ENCODE measurements at regions not wholly inside any gene's neighbourhood (a gene's known extent, or its start where the extent isn't known, plus 50 kb on each side); places are given as distances from the start of the nearest gene placed in this dataset.

DNA sequence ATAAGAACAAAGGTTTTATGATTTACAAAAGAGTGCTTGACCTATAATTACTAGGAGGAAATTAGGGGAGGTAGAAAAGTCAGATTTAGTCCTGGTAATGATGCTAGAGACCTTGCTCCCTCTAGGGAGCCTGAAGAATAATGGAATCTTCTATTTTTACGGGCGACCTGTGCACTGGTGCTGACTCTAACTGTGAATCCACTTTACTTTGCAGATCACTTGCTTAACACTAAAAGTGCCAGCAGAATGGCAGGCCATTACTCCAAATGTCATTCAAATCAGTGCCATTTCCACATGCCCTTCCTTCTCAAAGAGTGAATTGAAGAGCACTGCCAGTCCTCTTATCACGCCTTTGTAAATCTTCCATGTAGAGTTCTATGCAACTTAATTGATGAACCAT lies 359.4 kb upstream of the ARRDC3 start:
- no peak for TF ChIP-seq EZH2phosphoT487 (IDR thresholded peaks at IDR 0.05; ENCODE audit: borderline replicate concordance)
- Histone ChIP-seq H3K4me3 (ENCODE audit: low read length, poor library complexity, severe bottlenecking) (no peak overlapping the region), H3K4me2 (ENCODE audit: low read depth, low read length, poor library complexity, severe bottlenecking) (no peak overlapping the region), H3K9me2 (replicated peaks; ENCODE audit: low read depth, low read length) (no peaks in the 10 kb centered on the region), H3K36me3 (ENCODE audit: insufficient read depth, low read length) (no peaks in the 10 kb centered on the region), H2AFZ (ENCODE audit: low read length) (no peak overlapping the region), H3F3A (ENCODE audit: low read depth) (no peaks in the 10 kb centered on the region), H3K9ac (ENCODE audit: low read depth, low read length, poor library complexity, severe bottlenecking) (no peak overlapping the region), H3K4me1 (ENCODE audit: insufficient read depth, low read length, poor library complexity, severe bottlenecking) (no peaks in the 10 kb centered on the region), H3K27me3 (ENCODE audit: insufficient read depth, low read length, poor library complexity, severe bottlenecking) (no peaks in the 10 kb centered on the region), H3K79me2 (ENCODE audit: insufficient read depth, low read length) (no peaks in the 10 kb centered on the region), H4K20me1 (ENCODE audit: insufficient read depth, low read length, poor library complexity, severe bottlenecking) (no peaks in the 10 kb centered on the region), H3K9me3 (ENCODE audit: insufficient read depth, low read depth, low read length) (no peaks in the 10 kb centered on the region)

GRCh38 chr5:91741764-91742505 lies 358.8 kb upstream of the ARRDC3 start:
- H3K36me3 ChIP-seq (ENCODE audit: insufficient read depth, low read length) = no peaks in the 10 kb centered on the region
- H3K4me1 ChIP-seq (ENCODE audit: insufficient read depth, low read length, poor library complexity, severe bottlenecking) = no peaks in the 10 kb centered on the region
- no peaks in the 10 kb centered on the region for H3K79me2 ChIP-seq (ENCODE audit: insufficient read depth, low read length)
- H3K9me3 ChIP-seq (ENCODE audit: insufficient read depth, low read depth, low read length) = no peaks in the 10 kb centered on the region
- H3K9ac ChIP-seq (ENCODE audit: low read depth, low read length, poor library complexity, severe bottlenecking) = no peak overlapping the region
- no peak for TF ChIP-seq EZH2phosphoT487 (IDR thresholded peaks at IDR 0.05; ENCODE audit: borderline replicate concordance)
- TF ChIP-seq, protein P1, sequence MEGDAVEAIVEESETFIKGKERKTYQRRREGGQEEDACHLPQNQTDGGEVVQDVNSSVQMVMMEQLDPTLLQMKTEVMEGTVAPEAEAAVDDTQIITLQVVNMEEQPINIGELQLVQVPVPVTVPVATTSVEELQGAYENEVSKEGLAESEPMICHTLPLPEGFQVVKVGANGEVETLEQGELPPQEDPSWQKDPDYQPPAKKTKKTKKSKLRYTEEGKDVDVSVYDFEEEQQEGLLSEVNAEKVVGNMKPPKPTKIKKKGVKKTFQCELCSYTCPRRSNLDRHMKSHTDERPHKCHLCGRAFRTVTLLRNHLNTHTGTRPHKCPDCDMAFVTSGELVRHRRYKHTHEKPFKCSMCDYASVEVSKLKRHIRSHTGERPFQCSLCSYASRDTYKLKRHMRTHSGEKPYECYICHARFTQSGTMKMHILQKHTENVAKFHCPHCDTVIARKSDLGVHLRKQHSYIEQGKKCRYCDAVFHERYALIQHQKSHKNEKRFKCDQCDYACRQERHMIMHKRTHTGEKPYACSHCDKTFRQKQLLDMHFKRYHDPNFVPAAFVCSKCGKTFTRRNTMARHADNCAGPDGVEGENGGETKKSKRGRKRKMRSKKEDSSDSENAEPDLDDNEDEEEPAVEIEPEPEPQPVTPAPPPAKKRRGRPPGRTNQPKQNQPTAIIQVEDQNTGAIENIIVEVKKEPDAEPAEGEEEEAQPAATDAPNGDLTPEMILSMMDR (conservative IDR thresholded peaks at IDR 0.05; ENCODE audit: low read length) = no peak
- no peaks in the 10 kb centered on the region for H3K9me2 ChIP-seq (replicated peaks; ENCODE audit: low read depth, low read length)
- no peak overlapping the region for H3K4me3 ChIP-seq (ENCODE audit: low read length, poor library complexity, severe bottlenecking)
- H2AFZ ChIP-seq (ENCODE audit: low read length) = no peak overlapping the region
- H3F3A ChIP-seq (ENCODE audit: low read depth) = no peaks in the 10 kb centered on the region
- no peaks in the 10 kb centered on the region for H4K20me1 ChIP-seq (ENCODE audit: insufficient read depth, low read length, poor library complexity, severe bottlenecking)
- no peaks in the 10 kb centered on the region for H3K27me3 ChIP-seq (ENCODE audit: insufficient read depth, low read length, poor library complexity, severe bottlenecking)
- no peak overlapping the region for H3K4me2 ChIP-seq (ENCODE audit: low read depth, low read length, poor library complexity, severe bottlenecking)

GRCh38 chr5:91730026-91730425 lies 346.9 kb upstream of the ARRDC3 start:
- Histone ChIP-seq H3K4me3 (ENCODE audit: low read length, poor library complexity, severe bottlenecking) (no peak overlapping the region), H3F3A (ENCODE audit: low read depth) (no peaks in the 10 kb centered on the region), H4K20me1 (ENCODE audit: insufficient read depth, low read length, poor library complexity, severe bottlenecking) (no peaks in the 10 kb centered on the region), H3K27me3 (ENCODE audit: insufficient read depth, low read length, poor library complexity, severe bottlenecking) (no peaks in the 10 kb centered on the region), H3K9me2 (replicated peaks; ENCODE audit: low read depth, low read length) (no peaks in the 10 kb centered on the region), H3K4me2 (ENCODE audit: low read depth, low read length, poor library complexity, severe bottlenecking) (no peak overlapping the region), H3K9me3 (ENCODE audit: insufficient read depth, low read depth, low read length) (no peaks in the 10 kb centered on the region), H3K79me2 (ENCODE audit: insufficient read depth, low read length) (no peaks in the 10 kb centered on the region), H3K4me1 (ENCODE audit: insufficient read depth, low read length, poor library complexity, severe bottlenecking) (no peaks in the 10 kb centered on the region), H3K9ac (ENCODE audit: low read depth, low read length, poor library complexity, severe bottlenecking) (no peak overlapping the region), H2AFZ (ENCODE audit: low read length) (no peak overlapping the region), H3K36me3 (ENCODE audit: insufficient read depth, low read length) (no peaks in the 10 kb centered on the region)
- TF ChIP-seq, protein P1 (conservative IDR thresholded peaks at IDR 0.05; ENCODE audit: low read length) = no peak
- no peak for TF ChIP-seq EZH2phosphoT487 (IDR thresholded peaks at IDR 0.05; ENCODE audit: borderline replicate concordance)

DNA sequence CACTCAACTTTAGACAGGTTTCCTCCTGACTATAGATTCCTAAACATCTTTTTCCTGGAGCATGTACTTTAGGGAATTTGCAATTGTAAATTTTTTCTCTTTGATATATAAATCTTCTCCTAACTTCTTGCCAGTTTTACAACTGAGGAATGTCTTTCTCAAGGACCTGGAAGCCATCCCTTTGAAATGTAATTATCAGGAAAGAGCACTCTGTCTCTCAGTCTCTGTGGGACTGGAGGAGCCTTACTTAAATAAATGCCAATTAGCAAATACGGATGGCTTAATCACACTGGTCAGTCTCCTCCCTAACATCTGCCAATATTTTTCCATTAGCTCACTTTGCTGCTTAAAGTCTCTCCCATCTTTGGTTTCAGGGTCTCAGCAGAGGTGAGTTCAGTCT lies 344.3 kb upstream of the ARRDC3 start:
- Histone ChIP-seq H3K27me3 (ENCODE audit: insufficient read depth, low read length, poor library complexity, severe bottlenecking) (no peaks in the 10 kb centered on the region), H3K9ac (ENCODE audit: low read depth, low read length, poor library complexity, severe bottlenecking) (no peak overlapping the region)
- TF ChIP-seq, protein P1 (conservative IDR thresholded peaks at IDR 0.05; ENCODE audit: low read length) = no peak
- TF ChIP-seq EZH2phosphoT487 (IDR thresholded peaks at IDR 0.05; ENCODE audit: borderline replicate concordance) = no peak

More for the DNA sequence above, 344.3 kb upstream of the ARRDC3 start:
- Histone ChIP-seq H3K4me2 (ENCODE audit: low read depth, low read length, poor library complexity, severe bottlenecking) (no peak overlapping the region), H3K9me3 (ENCODE audit: insufficient read depth, low read depth, low read length) (no peaks in the 10 kb centered on the region), H3K9me2 (replicated peaks; ENCODE audit: low read depth, low read length) (no peaks in the 10 kb centered on the region), H3K79me2 (ENCODE audit: insufficient read depth, low read length) (no peaks in the 10 kb centered on the region), H3K4me1 (ENCODE audit: insufficient read depth, low read length, poor library complexity, severe bottlenecking) (no peaks in the 10 kb centered on the region), H3K36me3 (ENCODE audit: insufficient read depth, low read length) (no peaks in the 10 kb centered on the region), H3K4me3 (ENCODE audit: low read length, poor library complexity, severe bottlenecking) (no peak overlapping the region), H3F3A (ENCODE audit: low read depth) (no peaks in the 10 kb centered on the region), H4K20me1 (ENCODE audit: insufficient read depth, low read length, poor library complexity, severe bottlenecking) (no peaks in the 10 kb centered on the region), H2AFZ (ENCODE audit: low read length) (no peak overlapping the region)

All from Loucy (cell line).